ENCODE measurements at regions not wholly inside any gene's neighbourhood (a gene's known extent, or its start where the extent isn't known, plus 50 kb on each side); places are given as distances from the start of the nearest gene placed in this dataset.

DNA sequence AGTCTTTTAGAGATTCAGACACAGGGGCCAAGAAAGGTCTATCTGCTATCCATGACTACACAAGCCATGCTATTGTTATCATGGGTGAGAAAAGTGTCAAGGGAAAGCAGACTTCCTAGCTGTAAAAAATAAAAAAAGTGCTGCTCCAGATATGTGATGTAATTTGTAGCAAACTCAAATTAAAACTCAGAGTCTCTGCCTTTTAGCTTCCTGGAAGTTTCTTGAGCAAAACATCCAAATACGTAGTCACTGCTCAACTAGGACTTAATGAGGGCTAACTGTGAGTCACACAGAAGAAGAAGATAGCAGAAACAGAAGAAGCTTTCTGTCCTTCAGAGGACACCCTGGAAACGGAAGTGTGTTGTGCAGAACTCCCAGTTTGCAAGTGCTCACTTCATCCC, 393.4 kb upstream of the NR2F2 start:
- no peak overlapping the region for H2AFZ ChIP-seq (ENCODE audit: low read depth)
- DNase-seq, result no peak
- H3F3A ChIP-seq (replicated peaks; ENCODE audit: insufficient read depth), result no peaks in the 10 kb centered on the region
- no peak overlapping the region for H3K27ac ChIP-seq (ENCODE audit: low read depth in 2 of 2, low read length in 1 of 2)
- no peaks in the 10 kb centered on the region for H3K27me3 ChIP-seq (ENCODE audit: insufficient read depth)
- no peaks in the 10 kb centered on the region for H3K9me3 ChIP-seq
- H3K9ac ChIP-seq, result no peak overlapping the region
- H4K20me1 ChIP-seq (ENCODE audit: insufficient read depth), result no peaks in the 10 kb centered on the region
- H3K79me2 ChIP-seq (ENCODE audit: insufficient read depth), result no peaks in the 10 kb centered on the region
- no peaks in the 10 kb centered on the region for H3K36me3 ChIP-seq (replicated peaks in 1 of 2; ENCODE audit: control insufficient read depth in 1 of 2, insufficient read depth in 2 of 2, low read length in 1 of 2)
- ChIA-PET CTCF (no interaction called here), POLR2A (no interaction called here)
- TF ChIP-seq TEAD4 (IDR thresholded peaks at IDR 0.05; ENCODE audit: borderline replicate concordance, insufficient read depth) (no peak), YY1 (IDR thresholded peaks at IDR 0.05; ENCODE audit: low read depth) (no peak), NFIC (IDR thresholded peaks at IDR 0.05; ENCODE audit: borderline replicate concordance) (no peak), MEF2A (IDR thresholded peaks at IDR 0.05; ENCODE audit: borderline replicate concordance, low read depth) (no peak), FOXJ3 (CRISPR knock-in tag; IDR thresholded peaks at IDR 0.05) (no peak), NRF1 (IDR thresholded peaks at IDR 0.05; ENCODE audit: low read depth, low read length) (no peak), GATA2 (CRISPR knock-in tag; IDR thresholded peaks at IDR 0.05) (no peak), FOSL2 (IDR thresholded peaks at IDR 0.05; ENCODE audit: borderline replicate concordance, low read depth) (no peak)
- TF ChIP-seq, protein P1, sequence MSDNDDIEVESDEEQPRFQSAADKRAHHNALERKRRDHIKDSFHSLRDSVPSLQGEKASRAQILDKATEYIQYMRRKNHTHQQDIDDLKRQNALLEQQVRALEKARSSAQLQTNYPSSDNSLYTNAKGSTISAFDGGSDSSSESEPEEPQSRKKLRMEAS (IDR thresholded peaks at IDR 0.05; ENCODE audit: low read depth), result no peak
- TF ChIP-seq, protein P2, sequence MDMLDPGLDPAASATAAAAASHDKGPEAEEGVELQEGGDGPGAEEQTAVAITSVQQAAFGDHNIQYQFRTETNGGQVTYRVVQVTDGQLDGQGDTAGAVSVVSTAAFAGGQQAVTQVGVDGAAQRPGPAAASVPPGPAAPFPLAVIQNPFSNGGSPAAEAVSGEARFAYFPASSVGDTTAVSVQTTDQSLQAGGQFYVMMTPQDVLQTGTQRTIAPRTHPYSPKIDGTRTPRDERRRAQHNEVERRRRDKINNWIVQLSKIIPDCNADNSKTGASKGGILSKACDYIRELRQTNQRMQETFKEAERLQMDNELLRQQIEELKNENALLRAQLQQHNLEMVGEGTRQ (IDR thresholded peaks at IDR 0.05; ENCODE audit: borderline replicate concordance, low read depth, low read length), result no peak
- no peak overlapping the region for H3K4me3 ChIP-seq (ENCODE audit: low read depth in 2 of 2, low read length in 1 of 2)
- 9% methylated on average over 2 of the region's 2 CpGs for WGBS (ENCODE audit: low lambda C conversion rate)
- H3K9me2 ChIP-seq, result no peaks in the 10 kb centered on the region
- no peak overlapping the region for H3K4me2 ChIP-seq
- H3K4me1 ChIP-seq (ENCODE audit: control insufficient read depth in 1 of 2, insufficient read depth in 2 of 2, low read depth in 1 of 2, low read length in 1 of 2), result no peaks in the 10 kb centered on the region

DNA sequence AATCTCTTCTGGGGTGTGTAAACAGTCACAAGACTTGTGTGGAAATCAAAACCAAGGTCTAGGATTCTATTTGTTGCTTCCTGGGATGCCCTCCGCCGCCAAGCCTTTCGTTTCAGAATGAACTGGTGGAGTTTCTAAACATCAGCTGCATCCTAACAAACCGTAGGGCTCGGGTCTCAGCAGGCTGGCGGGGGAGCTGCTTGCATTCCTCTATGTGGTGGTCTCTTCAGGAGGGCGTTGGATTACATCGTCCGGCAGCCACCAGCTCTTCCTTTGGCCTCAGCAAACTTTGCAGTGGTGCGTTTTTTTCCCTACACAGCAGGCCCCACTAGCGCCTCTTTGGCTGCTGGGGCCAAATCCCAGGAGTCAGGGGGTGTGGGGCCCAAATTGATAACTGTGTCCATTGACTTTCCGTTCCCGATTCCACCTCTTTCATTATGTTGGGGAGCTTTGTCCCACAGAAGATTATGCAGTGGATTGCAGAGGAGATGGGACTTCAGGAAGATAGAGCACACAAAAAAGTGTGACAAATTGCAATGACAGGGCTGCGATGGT, 390.0 kb upstream of the NR2F2 start:
- WGBS (ENCODE audit: low lambda C conversion rate), result 28% methylated on average over 14 of the region's 14 CpGs
- Histone ChIP-seq H3K4me2 (no peak overlapping the region), H3K9ac (no peak overlapping the region), H2AFZ (ENCODE audit: low read depth) (no peak overlapping the region), H3K79me2 (ENCODE audit: insufficient read depth) (no peaks in the 10 kb centered on the region), H3K9me2 (no peaks in the 10 kb centered on the region), H3K36me3 (replicated peaks in 1 of 2; ENCODE audit: control insufficient read depth in 1 of 2, insufficient read depth in 2 of 2, low read length in 1 of 2) (no peaks in the 10 kb centered on the region), H3K27ac (ENCODE audit: low read depth in 2 of 2, low read length in 1 of 2) (no peak overlapping the region), H3K4me3 (ENCODE audit: low read depth in 2 of 2, low read length in 1 of 2) (no peak overlapping the region), H3K9me3 (no peaks in the 10 kb centered on the region), H3F3A (replicated peaks; ENCODE audit: insufficient read depth) (no peaks in the 10 kb centered on the region), H4K20me1 (ENCODE audit: insufficient read depth) (no peaks in the 10 kb centered on the region), H3K27me3 (ENCODE audit: insufficient read depth) (no peaks in the 10 kb centered on the region), H3K4me1 (ENCODE audit: control insufficient read depth in 1 of 2, insufficient read depth in 2 of 2, low read depth in 1 of 2, low read length in 1 of 2) (no peaks in the 10 kb centered on the region)
- TF ChIP-seq YY1 (IDR thresholded peaks at IDR 0.05; ENCODE audit: low read depth) (no peak), RXRA (IDR thresholded peaks at IDR 0.05; ENCODE audit: borderline replicate concordance, low read depth) (no peak), SMC3 (IDR thresholded peaks at IDR 0.05; ENCODE audit: low read depth, low read length) (no peak), TCF12 (IDR thresholded peaks at IDR 0.05) (no peak), NRF1 (IDR thresholded peaks at IDR 0.05; ENCODE audit: low read depth, low read length) (no peak), TEAD4 (IDR thresholded peaks at IDR 0.05; ENCODE audit: borderline replicate concordance, insufficient read depth) (no peak), FOSL2 (IDR thresholded peaks at IDR 0.05; ENCODE audit: borderline replicate concordance, low read depth) (no peak), GABPA (IDR thresholded peaks at IDR 0.05; ENCODE audit: low read depth) (no peak), ELF1 (IDR thresholded peaks at IDR 0.05) (no peak)
- TF ChIP-seq, protein P3, sequence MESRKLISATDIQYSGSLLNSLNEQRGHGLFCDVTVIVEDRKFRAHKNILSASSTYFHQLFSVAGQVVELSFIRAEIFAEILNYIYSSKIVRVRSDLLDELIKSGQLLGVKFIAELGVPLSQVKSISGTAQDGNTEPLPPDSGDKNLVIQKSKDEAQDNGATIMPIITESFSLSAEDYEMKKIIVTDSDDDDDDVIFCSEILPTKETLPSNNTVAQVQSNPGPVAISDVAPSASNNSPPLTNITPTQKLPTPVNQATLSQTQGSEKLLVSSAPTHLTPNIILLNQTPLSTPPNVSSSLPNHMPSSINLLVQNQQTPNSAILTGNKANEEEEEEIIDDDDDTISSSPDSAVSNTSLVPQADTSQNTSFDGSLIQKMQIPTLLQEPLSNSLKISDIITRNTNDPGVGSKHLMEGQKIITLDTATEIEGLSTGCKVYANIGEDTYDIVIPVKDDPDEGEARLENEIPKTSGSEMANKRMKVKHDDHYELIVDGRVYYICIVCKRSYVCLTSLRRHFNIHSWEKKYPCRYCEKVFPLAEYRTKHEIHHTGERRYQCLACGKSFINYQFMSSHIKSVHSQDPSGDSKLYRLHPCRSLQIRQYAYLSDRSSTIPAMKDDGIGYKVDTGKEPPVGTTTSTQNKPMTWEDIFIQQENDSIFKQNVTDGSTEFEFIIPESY (IDR thresholded peaks at IDR 0.05; ENCODE audit: borderline replicate concordance, low read depth), result no peak
- TF ChIP-seq, protein P1 (IDR thresholded peaks at IDR 0.05; ENCODE audit: low read depth), result no peak
- POLR2A ChIA-PET, result no interaction called here
- CTCF ChIA-PET, result no interaction called here
- DNase-seq, result no peak
